Right cardiac atrium (tissue), 5 donors: ENCODE measurements at regions not wholly inside any gene's neighbourhood (a gene's known extent, or its start where the extent isn't known, plus 50 kb on each side); places are given as distances from the start of the nearest gene placed in this dataset.

ENCODE experiments used
- ATAC-seq, 2 donors: fragments of 200-7000 bp; cut with Tn5 transposase; one replicate each; pipeline versions ENCODE4 v1.8.0 to v1.9.1; 2020; ENCODE audit warnings: moderate library complexity in 2 of 2, mild to moderate bottlenecking in 1 of 2
- DNase-seq, 3 donors: peaks; one replicate each; pipeline ENCODE4 v3.0.0-alpha.2; 2020
- H3K27ac ChIP-seq: one replicate; pipeline ENCODE4 v1.5.1; 2013; ENCODE audit warnings: mild to moderate bottlenecking, low read length, control low read depth, moderate library complexity
- H3K27me3 ChIP-seq: one replicate; pipeline ENCODE4 v1.6.1; 2013; ENCODE audit not compliant: control insufficient read depth, insufficient read depth
- H3K4me1 ChIP-seq: one replicate; pipeline ENCODE4 v1.6.1; 2013; ENCODE audit warnings: low read length; ENCODE audit not compliant: control insufficient read depth, insufficient read depth
- H3K4me3 ChIP-seq: one replicate; pipeline ENCODE4 v1.5.1; 2013; ENCODE audit warnings: low read length, control low read depth
- H3K9me3 ChIP-seq: one replicate; pipeline ENCODE4 v1.6.1; 2013; ENCODE audit warnings: low read length; ENCODE audit not compliant: control insufficient read depth
- WGBS: extraction: QIAGEN DNeasy Blood & Tissue Kit; methylation state at CpG from one replicate; pipeline ENCODE4 v1.1.7; 2013; 5-methylcytosine and 5-hydroxymethylcytosine counted together
- intact Hi-C, 4 donors: fragments of 100-400 bp; cut with DNase I; formaldehyde crosslinking; loops; one replicate each; pipeline versions ENCODE4 v1.11.0 to v1.14.0; 2022 to 2023
- donor health status: healthy with polysubstance abuse.
- donor health status: DM: no; HTN: yes; CAD: no.
- donor health status: DM: no; HTN: no; CAD: no.
- donor health status: DM: no; HTN: yes; CAD: no; lungs with severe emphysema.
- donor health status: DM: yes; HTN: yes; CAD: no.

DNA sequence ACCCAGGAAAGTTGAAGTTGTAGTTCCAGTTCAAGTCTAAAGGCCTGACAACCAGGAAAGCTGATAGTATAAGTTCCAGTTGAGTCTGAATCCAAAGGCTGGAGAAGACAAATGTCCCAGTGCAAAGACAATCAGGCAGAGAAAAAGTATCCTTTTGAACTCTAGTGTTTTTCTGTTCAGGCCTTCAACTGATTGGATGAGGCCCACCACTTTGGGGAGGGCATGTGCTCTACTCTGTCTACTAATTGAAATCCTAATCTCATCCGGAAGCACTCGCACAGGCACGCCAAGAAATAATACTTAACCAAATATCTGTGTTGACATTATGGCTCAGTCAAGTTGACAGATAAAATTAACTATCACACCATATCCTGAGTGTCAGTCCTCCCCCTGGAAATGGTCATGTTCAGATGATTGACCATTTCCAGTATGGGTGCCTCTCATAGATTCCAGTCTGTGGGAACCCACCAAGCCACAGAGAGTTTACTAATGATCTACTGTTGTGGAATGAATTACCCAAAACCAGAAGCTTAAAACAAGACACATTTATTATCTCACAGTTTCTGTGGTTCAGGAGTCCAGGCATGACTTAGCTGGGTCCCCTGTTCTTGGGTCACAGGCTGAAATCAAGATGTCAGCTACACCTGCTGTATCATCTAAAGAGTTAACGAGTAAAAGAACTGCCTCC lies 296.3 kb upstream of the ZP4 start:
- H3K27ac ChIP-seq = no peak overlapping the region
- H3K27me3 ChIP-seq = no peaks in the 10 kb centered on the region
- DNase-seq = no peak
- no peak overlapping the region for H3K4me3 ChIP-seq
- WGBS = 82% methylated on average over 4 of the region's 4 CpGs
- H3K9me3 ChIP-seq = no peaks in the 10 kb centered on the region
- intact Hi-C loops = no loop called here
- no peaks in the 10 kb centered on the region for H3K4me1 ChIP-seq
- ATAC-seq = no peak

DNA sequence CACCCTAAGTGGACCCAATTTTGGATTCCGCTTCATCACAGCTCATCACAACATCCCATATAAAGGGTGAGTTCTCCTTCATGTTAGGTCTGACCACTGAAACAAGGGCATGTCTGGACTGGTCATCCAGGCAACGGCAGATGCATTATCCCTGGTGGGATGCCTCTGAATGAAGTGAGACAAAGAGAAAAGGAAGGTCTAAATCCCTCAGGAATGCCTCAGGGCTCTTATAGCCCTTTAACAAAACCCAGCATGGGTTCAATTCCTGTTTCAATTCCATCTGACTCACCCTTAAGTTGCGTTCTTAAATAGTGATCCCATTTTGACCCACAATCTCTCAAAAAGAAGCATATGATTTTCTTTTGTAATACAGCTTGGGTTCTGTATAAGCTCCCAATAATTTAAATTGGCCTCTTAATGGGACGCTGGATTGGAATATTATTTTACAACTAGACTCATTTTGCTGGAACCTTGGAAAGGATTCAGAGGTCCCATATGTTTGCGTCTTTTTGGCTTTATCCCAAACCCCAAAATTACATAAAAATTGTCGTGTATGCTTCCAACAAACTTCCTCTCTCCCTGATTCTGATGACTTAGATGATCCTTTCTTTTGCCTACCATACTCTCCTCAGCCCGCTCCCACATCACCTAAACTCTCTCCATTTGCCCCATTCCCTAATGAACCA lies 287.4 kb upstream of the ZP4 start:
- ATAC-seq = no peak
- no peaks in the 10 kb centered on the region for H3K27me3 ChIP-seq
- no peaks in the 10 kb centered on the region for H3K9me3 ChIP-seq
- no peak for DNase-seq
- intact Hi-C loops = no loop called here
- H3K4me3 ChIP-seq = no peak overlapping the region
- 71% methylated on average over 7 of the region's 7 CpGs for WGBS
- no peak overlapping the region for H3K27ac ChIP-seq
- no peaks in the 10 kb centered on the region for H3K4me1 ChIP-seq

DNA sequence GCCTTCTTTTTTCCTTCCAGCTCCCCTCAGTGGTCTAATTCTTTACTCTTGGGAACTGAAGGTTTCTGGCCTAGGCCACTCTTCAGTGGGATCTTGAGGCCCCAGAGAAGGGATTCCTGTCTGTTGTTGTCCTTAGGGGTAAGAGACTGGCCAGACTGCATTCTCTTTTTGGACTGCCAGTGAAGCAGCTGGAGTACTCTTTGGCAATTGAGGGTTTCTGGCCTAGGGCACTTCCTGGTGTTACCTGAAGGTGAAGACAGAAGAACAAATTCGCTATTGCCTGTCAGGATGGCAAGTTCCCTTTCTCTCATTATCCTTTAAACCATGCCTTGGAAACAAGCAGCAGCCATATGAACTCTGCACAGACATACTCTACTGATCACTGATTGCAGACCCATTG lies 286.6 kb upstream of the ZP4 start:
- no peaks in the 10 kb centered on the region for H3K9me3 ChIP-seq
- no peaks in the 10 kb centered on the region for H3K27me3 ChIP-seq
- no peak overlapping the region for H3K27ac ChIP-seq
- no peak for ATAC-seq
- DNase-seq = no peak
- intact Hi-C loops = no loop called here
- no peak overlapping the region for H3K4me3 ChIP-seq
- H3K4me1 ChIP-seq = no peaks in the 10 kb centered on the region
- WGBS = 83% methylated on average over 1 of the region's 1 CpG

DNA sequence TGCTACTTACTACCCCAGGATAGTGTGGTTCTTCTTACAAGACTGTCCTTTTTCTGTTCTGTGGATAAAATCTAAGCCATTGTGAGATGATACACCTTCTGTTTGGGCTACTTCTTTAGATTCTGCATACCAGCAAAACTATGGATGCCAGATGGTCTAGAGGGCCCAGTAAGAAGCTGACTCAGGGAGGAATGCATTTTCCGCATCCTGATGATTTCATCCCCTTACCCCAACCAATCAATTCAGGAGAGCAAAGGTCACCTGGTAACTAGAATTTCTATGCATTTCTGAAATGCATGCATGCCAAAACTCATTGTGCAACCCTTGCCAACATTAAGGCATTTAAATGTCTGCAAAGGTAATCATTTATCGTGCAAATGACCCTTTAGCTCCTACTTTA lies 285.7 kb upstream of the ZP4 start:
- Histone ChIP-seq H3K4me3 (no peak overlapping the region), H3K4me1 (no peaks in the 10 kb centered on the region), H3K27me3 (no peaks in the 10 kb centered on the region), H3K27ac (no peak overlapping the region), H3K9me3 (no peaks in the 10 kb centered on the region)
- DNase-seq = no peak
- intact Hi-C loops = no loop called here
- ATAC-seq = no peak
- WGBS = 91% methylated on average over 2 of the region's 2 CpGs

DNA sequence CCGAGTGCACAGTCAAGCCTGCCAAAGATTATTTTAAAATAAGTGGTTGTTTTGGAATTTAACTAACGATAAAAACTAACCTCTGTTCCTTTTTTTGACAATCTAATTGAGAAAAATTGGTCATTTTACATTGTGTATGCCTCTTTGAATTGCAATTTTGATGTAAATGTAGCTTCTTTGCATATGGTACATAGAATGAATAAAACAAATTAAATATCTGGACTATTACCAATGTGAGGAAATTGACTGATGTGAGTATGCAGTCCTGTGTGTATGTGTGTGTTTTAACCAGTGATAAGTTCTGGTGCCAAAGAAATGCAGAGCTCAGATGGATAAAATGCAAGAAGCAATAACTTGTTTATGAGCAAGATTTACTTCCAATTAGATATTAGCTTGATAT lies 281.3 kb upstream of the ZP4 start:
- no peak for ATAC-seq
- Histone ChIP-seq H3K9me3 (no peaks in the 10 kb centered on the region), H3K4me3 (no peak overlapping the region), H3K4me1 (no peaks in the 10 kb centered on the region), H3K27me3 (no peaks in the 10 kb centered on the region), H3K27ac (no peak overlapping the region)
- 52% methylated on average over 2 of the region's 2 CpGs for WGBS
- no peak for DNase-seq
- intact Hi-C loops = no loop called here

DNA sequence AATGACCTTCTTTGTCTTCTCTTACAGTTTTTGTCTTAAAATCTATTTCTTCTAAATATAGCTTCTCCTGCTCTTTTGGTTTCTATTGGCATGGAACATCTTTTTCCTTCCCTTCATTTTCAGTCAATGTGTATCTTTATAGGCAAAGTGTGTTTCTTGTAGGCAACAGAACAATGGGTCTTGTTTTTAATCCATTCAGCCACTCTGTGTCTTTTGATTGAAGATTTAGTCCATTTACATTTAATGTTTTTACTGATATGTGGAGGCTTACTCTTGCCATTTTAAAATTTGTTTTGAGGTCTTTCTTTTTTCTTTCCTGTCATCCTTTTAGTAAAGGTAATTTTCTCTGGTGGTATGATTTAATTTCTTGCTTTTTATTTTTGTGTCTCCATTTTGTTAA lies 271.2 kb upstream of the ZP4 start:
- H3K27ac ChIP-seq = no peak overlapping the region
- ATAC-seq (no peak), DNase-seq (no peak)
- peaks cover 2% of the 10 kb centered on the region for H3K9me3 ChIP-seq
- no peak overlapping the region for H3K4me3 ChIP-seq
- intact Hi-C loops = no loop called here
- H3K4me1 ChIP-seq = no peaks in the 10 kb centered on the region
- no peaks in the 10 kb centered on the region for H3K27me3 ChIP-seq

DNA sequence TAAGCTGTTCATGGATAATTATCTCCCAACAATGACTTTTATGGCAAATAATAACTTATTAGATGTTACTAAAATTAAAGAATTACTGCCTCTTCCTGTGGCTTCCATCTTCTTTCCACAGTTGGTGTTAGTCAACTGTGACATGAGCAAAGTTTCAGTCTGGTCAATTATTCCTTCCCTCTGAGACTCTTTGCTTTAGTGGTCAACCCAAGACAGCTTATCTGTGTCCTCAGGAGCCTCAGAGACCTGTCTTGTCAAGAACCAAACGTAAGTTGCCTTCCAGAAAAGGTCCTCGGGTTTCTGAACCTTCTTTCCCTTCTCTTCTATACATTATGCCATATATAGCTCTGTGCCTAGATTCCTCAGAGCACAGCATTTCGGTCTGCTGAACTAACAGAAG lies 263.2 kb upstream of the ZP4 start:
- no peak overlapping the region for H3K4me3 ChIP-seq
- DNase-seq (no peak), ATAC-seq (no peak)
- intact Hi-C loops = no loop called here
- H3K27ac ChIP-seq = no peak overlapping the region
- whole genome bisulfite sequencing = 51% methylated on average over 3 of the region's 3 CpGs
- H3K27me3 ChIP-seq = no peaks in the 10 kb centered on the region
- no peaks in the 10 kb centered on the region for H3K4me1 ChIP-seq
- no peaks in the 10 kb centered on the region for H3K9me3 ChIP-seq

DNA sequence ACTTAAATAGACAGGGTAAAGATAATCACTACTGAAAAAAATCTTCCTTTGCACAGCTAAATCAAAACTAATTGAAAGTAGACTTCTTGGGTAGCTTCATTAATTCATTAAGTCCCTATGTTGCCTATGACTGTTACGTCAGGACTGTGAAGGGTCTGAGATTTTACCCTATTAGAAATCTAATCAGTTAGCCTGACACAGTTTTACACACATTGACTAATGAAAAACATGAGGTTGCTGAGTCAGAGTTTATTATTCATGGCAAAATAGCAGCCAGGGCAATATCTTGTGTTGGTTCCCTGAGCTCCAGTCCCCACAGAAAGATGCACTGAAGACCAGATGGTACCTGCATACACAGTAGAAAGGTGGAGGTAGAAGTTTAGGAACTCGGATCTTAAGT lies 262.5 kb upstream of the ZP4 start:
- Histone ChIP-seq H3K27ac (no peak overlapping the region), H3K27me3 (no peaks in the 10 kb centered on the region), H3K4me3 (no peak overlapping the region), H3K9me3 (no peaks in the 10 kb centered on the region), H3K4me1 (no peaks in the 10 kb centered on the region)
- intact Hi-C loops = no loop called here
- 78% methylated on average over 2 of the region's 2 CpGs for WGBS
- no peak for DNase-seq
- no peak for ATAC-seq

DNA sequence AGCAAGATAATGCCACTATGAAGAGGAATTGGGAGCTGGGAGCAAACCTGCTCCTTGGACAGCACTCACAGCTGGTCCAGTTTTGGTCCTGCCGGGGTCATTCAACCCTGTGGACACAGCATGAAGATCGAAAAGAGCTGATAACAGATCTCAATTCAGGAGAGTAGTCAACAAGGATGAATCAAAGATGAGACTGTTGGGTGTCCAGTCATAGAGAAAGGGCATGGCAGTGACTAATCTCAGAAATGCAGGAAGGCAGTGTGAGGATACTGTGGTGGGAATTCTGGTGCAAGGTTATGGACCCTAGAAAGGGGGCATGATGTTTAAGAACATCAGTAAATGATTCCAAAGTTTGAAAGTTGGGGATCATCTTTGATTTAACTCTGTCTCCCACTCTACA lies 261.4 kb upstream of the ZP4 start:
- DNase-seq = no peak
- H3K4me1 ChIP-seq = no peaks in the 10 kb centered on the region
- no peak overlapping the region for H3K27ac ChIP-seq
- ATAC-seq = no peak
- WGBS = 75% methylated on average over 2 of the region's 2 CpGs
- intact Hi-C loops = no loop called here
- no peak overlapping the region for H3K4me3 ChIP-seq
- no peaks in the 10 kb centered on the region for H3K9me3 ChIP-seq
- no peaks in the 10 kb centered on the region for H3K27me3 ChIP-seq

DNA sequence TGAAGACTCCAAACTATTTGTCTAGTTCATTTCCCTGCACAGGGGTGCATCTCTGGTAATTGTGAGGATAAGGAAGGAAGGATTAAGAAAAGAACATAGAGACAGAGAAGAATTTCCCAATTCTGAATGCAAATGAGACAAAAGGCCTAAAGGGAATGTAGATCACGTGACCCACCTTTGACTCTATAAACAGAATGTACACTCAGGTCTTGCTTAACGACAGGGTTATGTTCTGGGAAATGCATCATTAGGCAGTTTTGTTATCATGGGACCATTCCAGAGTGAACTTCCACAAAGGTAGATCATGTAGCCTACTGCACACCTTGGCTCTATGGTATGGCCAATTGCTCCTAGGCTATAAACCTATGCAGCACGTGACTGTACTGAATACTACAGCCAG lies 252.3 kb upstream of the ZP4 start:
- H3K4me3 ChIP-seq = no peak overlapping the region
- DNase-seq (no peak), ATAC-seq (no peak)
- H3K9me3 ChIP-seq = no peaks in the 10 kb centered on the region
- WGBS = 74% methylated on average over 3 of the region's 3 CpGs
- no peak overlapping the region for H3K27ac ChIP-seq
- H3K4me1 ChIP-seq = no peaks in the 10 kb centered on the region
- no peaks in the 10 kb centered on the region for H3K27me3 ChIP-seq
- intact Hi-C loops = no loop called here

DNA sequence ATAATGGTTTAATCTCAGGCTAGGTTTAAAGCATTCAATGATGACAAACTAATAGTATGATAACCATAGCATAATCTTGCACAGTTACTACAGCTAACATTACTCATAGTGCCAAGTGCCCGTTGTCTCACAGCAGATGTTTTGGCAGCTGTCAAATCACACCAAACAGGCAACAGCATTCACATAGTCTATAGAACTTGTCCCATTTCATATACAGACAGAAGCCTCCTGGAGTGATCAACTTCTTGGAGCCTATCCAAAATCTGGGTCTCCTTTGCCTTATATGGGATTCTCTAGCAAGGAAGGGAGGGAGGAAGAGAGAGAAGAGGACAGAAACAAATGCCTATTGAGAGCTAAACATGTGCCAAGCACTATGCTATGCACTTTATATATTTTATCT lies 250.6 kb upstream of the ZP4 start:
- Histone ChIP-seq H3K4me3 (no peak overlapping the region), H3K4me1 (no peaks in the 10 kb centered on the region), H3K27me3 (no peaks in the 10 kb centered on the region), H3K27ac (no peak overlapping the region), H3K9me3 (no peaks in the 10 kb centered on the region)
- intact Hi-C loops = no loop called here
- DNase-seq (no peak), ATAC-seq (no peak)
- 35% methylated on average over 1 of the region's 1 CpG for WGBS

DNA sequence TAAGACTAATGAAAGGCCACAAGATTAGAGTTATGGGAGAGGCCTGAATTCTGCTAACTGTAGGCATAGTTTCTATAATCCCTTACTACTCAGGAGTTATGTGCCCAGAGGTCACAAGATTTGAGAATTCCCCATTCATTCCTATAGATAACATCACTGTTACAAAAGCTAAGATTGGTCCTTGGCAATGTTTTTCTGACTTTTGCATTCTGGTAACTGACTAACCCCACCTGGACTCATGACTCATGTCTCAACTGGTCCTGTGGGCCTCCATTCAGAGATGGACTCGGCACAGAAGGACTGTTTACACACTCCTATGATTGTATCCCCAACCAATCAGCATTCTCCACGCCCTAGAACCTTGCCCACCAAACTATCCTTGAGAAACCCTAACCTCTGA lies 249.0 kb upstream of the ZP4 start:
- H3K4me3 ChIP-seq = no peak overlapping the region
- ATAC-seq = no peak
- no peak for DNase-seq
- no peaks in the 10 kb centered on the region for H3K27me3 ChIP-seq
- H3K9me3 ChIP-seq = no peaks in the 10 kb centered on the region
- no peak overlapping the region for H3K27ac ChIP-seq
- H3K4me1 ChIP-seq = no peaks in the 10 kb centered on the region
- 36% methylated on average over 2 of the region's 2 CpGs for WGBS
- intact Hi-C loops = no loop called here
